ENCODE measurements at regions not wholly inside any gene's neighbourhood (a gene's known extent, or its start where the extent isn't known, plus 50 kb on each side); places are given as distances from the start of the nearest gene placed in this dataset.

DNA sequence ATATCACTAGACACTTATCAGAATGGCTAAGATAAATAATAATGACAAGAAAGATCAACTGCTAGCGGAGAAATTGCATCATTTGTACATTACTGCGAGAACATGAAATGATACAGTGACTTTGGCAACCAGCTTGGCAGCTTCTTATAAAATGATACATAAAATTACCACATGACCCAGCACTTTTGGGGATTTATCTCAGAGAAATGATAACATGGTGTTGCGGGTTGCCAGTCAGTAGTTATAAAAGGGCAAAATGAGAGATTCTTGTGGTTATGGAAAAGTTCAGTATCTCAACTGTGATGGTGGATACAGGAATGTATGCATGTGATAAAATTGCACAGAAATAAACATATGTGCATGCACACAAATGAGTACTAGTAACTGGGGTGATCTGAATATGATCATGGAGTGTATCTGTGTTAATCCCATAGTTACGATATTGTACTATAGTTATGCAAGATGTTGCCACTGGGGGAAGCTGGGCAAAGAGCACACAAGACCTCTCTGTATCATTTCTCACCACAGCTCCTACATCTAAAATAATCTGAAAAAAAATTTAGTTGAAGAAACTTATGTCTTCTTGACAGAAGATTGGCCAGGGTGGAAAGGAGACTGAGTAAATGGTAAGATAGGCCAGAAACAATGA is 128.9 kb downstream of the NXNL2 start:
- Mint-ChIP-seq H3K4me3 (no peak overlapping the region), H3K9me3 (no peaks in the 10 kb centered on the region), H3K4me1 (ENCODE audit: low read depth) (no peaks in the 10 kb centered on the region), H3K36me3 (no peaks in the 10 kb centered on the region), H3K27me3 (peaks cover 3% of the 10 kb centered on the region), H3K27ac (no peak overlapping the region)
- DNase-seq: no peak
- intact Hi-C loops (cut with micrococcal nuclease): no loop called here
- ChIA-PET CTCF (no interaction called here), POLR2A (no interaction called here)

GRCh38 chr9:88664773-88665172 is 129.8 kb downstream of the NXNL2 start:
- intact Hi-C loops (cut with micrococcal nuclease): no loop called here
- no peak for DNase-seq
- H3K27me3 Mint-ChIP-seq: peaks cover 3% of the 10 kb centered on the region
- ChIA-PET POLR2A (no interaction called here), CTCF (no interaction called here)
- no peaks in the 10 kb centered on the region for H3K36me3 Mint-ChIP-seq
- H3K9me3 Mint-ChIP-seq: no peaks in the 10 kb centered on the region
- no peak overlapping the region for H3K27ac Mint-ChIP-seq
- no peak overlapping the region for H3K4me3 Mint-ChIP-seq
- no peaks in the 10 kb centered on the region for H3K4me1 Mint-ChIP-seq (ENCODE audit: low read depth)

- H3K36me3 Mint-ChIP-seq: no peaks in the 10 kb centered on the region
- no peaks in the 10 kb centered on the region for H3K9me3 Mint-ChIP-seq
- H3K4me3 Mint-ChIP-seq: no peak overlapping the region
- H3K27me3 Mint-ChIP-seq: peaks cover 9% of the 10 kb centered on the region
- ChIA-PET POLR2A (no interaction called here), CTCF (no interaction called here)
- no peak overlapping the region for H3K27ac Mint-ChIP-seq
- DNase-seq: no peak
- intact Hi-C loops (cut with micrococcal nuclease): no loop called here
- no peaks in the 10 kb centered on the region for H3K4me1 Mint-ChIP-seq (ENCODE audit: low read depth)
Measured at GRCh38 chr9:88672874-88673689, 138.1 kb downstream of the NXNL2 start.

GRCh38 chr9:88673886-88674285 is 138.9 kb downstream of the NXNL2 start:
- Mint-ChIP-seq H3K4me3 (no peak overlapping the region), H3K27ac (no peak overlapping the region), H3K9me3 (no peaks in the 10 kb centered on the region), H3K27me3 (peaks cover 9% of the 10 kb centered on the region), H3K36me3 (no peaks in the 10 kb centered on the region), H3K4me1 (ENCODE audit: low read depth) (no peaks in the 10 kb centered on the region)
- ChIA-PET POLR2A (no interaction called here), CTCF (no interaction called here)
- intact Hi-C loops (cut with micrococcal nuclease): no loop called here
- no peak for DNase-seq

DNA sequence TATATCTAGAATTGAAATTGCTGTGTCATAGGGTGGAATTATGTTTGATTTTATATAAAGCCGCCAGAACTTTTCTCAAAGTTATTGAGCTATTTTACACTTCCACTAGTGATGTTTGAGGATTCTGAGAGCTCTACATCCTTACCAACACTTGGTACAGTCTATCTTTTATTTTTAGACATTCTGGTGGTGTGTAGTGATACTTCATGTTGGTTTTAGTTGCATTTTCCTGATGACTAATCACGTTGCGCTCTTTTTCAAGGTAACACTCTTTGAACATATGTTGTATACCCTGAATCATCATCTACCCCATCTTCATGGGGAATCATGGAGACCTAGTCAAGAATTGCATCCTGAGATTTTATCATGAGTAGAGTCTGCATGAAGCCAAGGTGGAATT is 141.7 kb downstream of the NXNL2 start:
- intact Hi-C loops (cut with micrococcal nuclease): no loop called here
- CTCF ChIA-PET: no interaction called here
- POLR2A ChIA-PET: no interaction called here
- Mint-ChIP-seq H3K9me3 (no peaks in the 10 kb centered on the region), H3K27me3 (peaks cover 9% of the 10 kb centered on the region), H3K27ac (no peak overlapping the region), H3K4me3 (no peak overlapping the region), H3K4me1 (ENCODE audit: low read depth) (no peaks in the 10 kb centered on the region), H3K36me3 (no peaks in the 10 kb centered on the region)
- DNase-seq: no peak

DNA sequence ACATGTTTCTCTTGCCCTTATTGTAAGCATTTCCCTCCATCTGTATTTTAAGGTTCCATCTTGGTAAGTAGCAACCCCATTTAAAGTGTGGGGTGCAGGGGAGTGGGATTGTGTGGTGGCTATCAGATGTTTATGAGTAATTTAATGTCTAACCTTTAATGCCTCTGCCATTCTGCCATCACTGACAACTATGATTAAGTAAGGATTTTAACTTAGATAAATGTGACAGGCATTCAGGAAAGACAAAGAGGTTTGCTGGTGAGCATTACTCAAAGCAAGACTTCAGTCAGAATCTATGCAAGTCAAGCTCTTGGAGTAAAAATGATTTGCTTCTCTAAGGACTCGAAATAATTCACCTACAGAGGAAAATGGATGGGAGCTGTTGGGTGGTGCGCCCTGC is 143.0 kb downstream of the NXNL2 start:
- ChIA-PET POLR2A (no interaction called here), CTCF (no interaction called here)
- intact Hi-C loops (cut with micrococcal nuclease): no loop called here
- Mint-ChIP-seq H3K27ac (no peak overlapping the region), H3K4me3 (no peak overlapping the region), H3K9me3 (no peaks in the 10 kb centered on the region), H3K4me1 (ENCODE audit: low read depth) (no peaks in the 10 kb centered on the region), H3K27me3 (peaks cover 9% of the 10 kb centered on the region), H3K36me3 (no peaks in the 10 kb centered on the region)
- no peak for DNase-seq

DNA sequence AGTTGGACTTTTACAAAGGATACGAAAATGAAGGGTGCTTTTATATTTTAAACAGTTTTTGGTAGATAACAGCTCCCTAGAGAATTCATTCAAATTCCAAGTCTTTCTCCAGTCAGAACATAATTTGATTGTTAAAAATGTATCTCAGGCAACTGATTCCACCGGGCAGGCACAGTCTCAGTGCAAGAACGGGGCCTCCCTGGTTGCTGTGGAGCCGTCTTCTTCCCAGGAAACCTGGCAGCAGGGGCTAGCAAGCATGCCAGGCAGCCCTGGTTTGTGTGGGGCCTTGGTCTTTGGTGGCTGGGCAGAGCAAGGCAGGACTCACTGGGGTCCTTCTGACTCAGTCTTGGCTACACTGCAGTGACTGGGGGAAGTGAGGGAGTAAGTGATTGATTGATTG is 143.5 kb downstream of the NXNL2 start:
- Mint-ChIP-seq H3K9me3 (no peaks in the 10 kb centered on the region), H3K4me1 (ENCODE audit: low read depth) (no peaks in the 10 kb centered on the region), H3K27ac (no peak overlapping the region), H3K36me3 (no peaks in the 10 kb centered on the region), H3K27me3 (peaks cover 9% of the 10 kb centered on the region), H3K4me3 (no peak overlapping the region)
- intact Hi-C loops (cut with micrococcal nuclease): no loop called here
- ChIA-PET POLR2A (no interaction called here), CTCF (no interaction called here)
- no peak for DNase-seq

GRCh38 chr9:88680041-88680440 is 145.1 kb downstream of the NXNL2 start:
- ChIA-PET POLR2A (no interaction called here), CTCF (no interaction called here)
- H3K4me1 Mint-ChIP-seq (ENCODE audit: low read depth): no peaks in the 10 kb centered on the region
- H3K27ac Mint-ChIP-seq: no peak overlapping the region
- H3K27me3 Mint-ChIP-seq: peaks cover 9% of the 10 kb centered on the region
- DNase-seq: no peak
- intact Hi-C loops (cut with micrococcal nuclease): no loop called here
- H3K4me3 Mint-ChIP-seq: no peak overlapping the region
- no peaks in the 10 kb centered on the region for H3K9me3 Mint-ChIP-seq
- H3K36me3 Mint-ChIP-seq: no peaks in the 10 kb centered on the region

GRCh38 chr9:88680505-88681160 is 145.7 kb downstream of the NXNL2 start:
- Mint-ChIP-seq H3K27me3 (peaks cover 7% of the 10 kb centered on the region), H3K36me3 (no peaks in the 10 kb centered on the region), H3K4me3 (no peak overlapping the region), H3K9me3 (no peaks in the 10 kb centered on the region), H3K4me1 (ENCODE audit: low read depth) (no peaks in the 10 kb centered on the region), H3K27ac (no peak overlapping the region)
- intact Hi-C loops (cut with micrococcal nuclease): no loop called here
- ChIA-PET POLR2A (no interaction called here), CTCF (no interaction called here)
- no peak for DNase-seq

DNA sequence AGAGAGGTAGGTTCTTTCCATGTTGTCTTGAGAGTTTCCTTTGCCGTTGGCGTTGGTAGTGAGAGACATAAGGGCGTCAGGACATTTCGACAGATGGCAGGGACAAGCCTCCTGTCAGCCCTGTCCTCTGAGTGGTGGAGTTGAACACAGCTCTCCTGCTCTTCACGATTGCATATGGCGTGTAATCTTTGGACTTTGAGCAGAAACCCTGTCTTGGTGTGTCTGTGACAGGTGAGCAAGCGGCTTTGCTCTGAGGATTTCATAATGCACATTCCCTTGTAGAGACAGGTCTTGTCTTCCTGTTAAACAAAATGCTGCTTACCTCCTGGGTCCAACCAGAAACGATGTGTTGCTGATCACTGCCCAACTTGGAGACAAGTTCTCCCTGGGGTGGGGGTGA is 146.5 kb downstream of the NXNL2 start:
- H3K9me3 Mint-ChIP-seq: no peaks in the 10 kb centered on the region
- no peak overlapping the region for H3K4me3 Mint-ChIP-seq
- no peaks in the 10 kb centered on the region for H3K36me3 Mint-ChIP-seq
- intact Hi-C loops (cut with micrococcal nuclease): no loop called here
- no peaks in the 10 kb centered on the region for H3K4me1 Mint-ChIP-seq (ENCODE audit: low read depth)
- no peak overlapping the region for H3K27ac Mint-ChIP-seq
- ChIA-PET POLR2A (no interaction called here), CTCF (no interaction called here)
- DNase-seq: no peak
- peaks cover 7% of the 10 kb centered on the region for H3K27me3 Mint-ChIP-seq

- Mint-ChIP-seq H3K4me1 (ENCODE audit: low read depth) (no peaks in the 10 kb centered on the region), H3K36me3 (no peaks in the 10 kb centered on the region), H3K9me3 (no peaks in the 10 kb centered on the region), H3K4me3 (no peak overlapping the region), H3K27ac (no peak overlapping the region), H3K27me3 (peaks cover 2% of the 10 kb centered on the region)
- intact Hi-C loops (cut with micrococcal nuclease): no loop called here
- no peak for DNase-seq
- ChIA-PET POLR2A (no interaction called here), CTCF (no interaction called here)
Measured at GRCh38 chr9:88682431-88682831, 147.5 kb downstream of the NXNL2 start.

DNA sequence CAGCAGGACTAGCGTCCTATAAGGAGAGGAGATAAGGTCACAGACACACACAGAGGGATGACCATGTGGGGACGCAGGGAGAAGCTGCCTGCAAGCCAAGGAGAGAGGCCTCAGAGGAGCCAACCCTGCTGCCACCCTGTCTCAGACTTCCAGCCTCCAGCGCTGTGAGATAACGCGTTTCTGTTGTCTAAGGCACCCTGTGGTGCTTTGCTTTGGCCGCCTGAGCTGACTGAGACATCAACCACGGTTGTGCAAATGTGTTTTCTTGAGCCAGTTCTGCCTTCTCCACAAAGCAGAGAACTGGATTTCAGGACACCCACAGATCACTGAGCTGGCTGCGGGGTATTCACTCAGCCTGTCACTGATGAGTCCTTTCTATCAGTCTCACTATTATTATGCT is 149.1 kb downstream of the NXNL2 start:
- no peak overlapping the region for H3K27ac Mint-ChIP-seq
- H3K4me1 Mint-ChIP-seq (ENCODE audit: low read depth): no peaks in the 10 kb centered on the region
- intact Hi-C loops (cut with micrococcal nuclease): no loop called here
- H3K4me3 Mint-ChIP-seq: no peak overlapping the region
- no peaks in the 10 kb centered on the region for H3K27me3 Mint-ChIP-seq
- no peaks in the 10 kb centered on the region for H3K36me3 Mint-ChIP-seq
- ChIA-PET POLR2A (no interaction called here), CTCF (no interaction called here)
- no peaks in the 10 kb centered on the region for H3K9me3 Mint-ChIP-seq
- no peak for DNase-seq

- Mint-ChIP-seq H3K27me3 (no peaks in the 10 kb centered on the region), H3K36me3 (no peaks in the 10 kb centered on the region), H3K9me3 (no peaks in the 10 kb centered on the region), H3K4me3 (no peak overlapping the region), H3K27ac (no peak overlapping the region), H3K4me1 (ENCODE audit: low read depth) (no peaks in the 10 kb centered on the region)
- POLR2A ChIA-PET: no interaction called here
- intact Hi-C loops (cut with micrococcal nuclease): no loop called here
- CTCF ChIA-PET: no interaction called here
- DNase-seq: no peak
Measured at GRCh38 chr9:88684845-88685244, 149.9 kb downstream of the NXNL2 start.
